Osteoblast (primary cell): ENCODE measurements at regions not wholly inside any gene's neighbourhood (a gene's known extent, or its start where the extent isn't known, plus 50 kb on each side); places are given as distances from the start of the nearest gene placed in this dataset.

Source experiments
- DNase-seq: peaks from one replicate; pipeline ENCODE4 v3.0.0; 2011; ENCODE audit warnings: low spot score, mixed read lengths; ENCODE audit not compliant: insufficient read length; ENCODE audit errors: missing footprints
- H2AFZ ChIP-seq: 2 replicates; pipeline ENCODE4 v1.6.0; 2011; ENCODE audit warnings: mild to moderate bottlenecking, low read length
- H3K27ac ChIP-seq: 2 replicates; pipeline ENCODE4 v1.5.1; 2011; ENCODE audit warnings: mild to moderate bottlenecking, low read depth, low read length, moderate library complexity
- H3K27me3 ChIP-seq: 2 replicates; pipeline ENCODE4 v1.6.0; 2012; ENCODE audit warnings: mild to moderate bottlenecking, control low read depth, inconsistent platforms, low read length, moderate library complexity; ENCODE audit not compliant: insufficient read depth
- H3K36me3 ChIP-seq: 2 replicates; pipeline ENCODE4 v1.5.1; 2011; ENCODE audit warnings: mild to moderate bottlenecking, low read length, control low read depth, moderate library complexity; ENCODE audit not compliant: insufficient read depth
- H3K4me1 ChIP-seq: 2 replicates; pipeline ENCODE4 v1.5.1; 2011; ENCODE audit warnings: mild to moderate bottlenecking, low read length, control low read depth, moderate library complexity; ENCODE audit not compliant: insufficient read depth
- H3K4me2 ChIP-seq: 2 replicates; pipeline ENCODE4 v1.6.0; 2011; ENCODE audit warnings: mild to moderate bottlenecking, low read length; ENCODE audit not compliant: insufficient read depth
- H3K4me3 ChIP-seq: fragments of 200-600 bp; sonication (generic); 3 replicates; pipeline ENCODE4 v1.5.1; 2012; ENCODE audit warnings: mild to moderate bottlenecking, low read length, inconsistent platforms; ENCODE audit not compliant: insufficient read depth
- H3K79me2 ChIP-seq: 2 replicates; pipeline ENCODE4 v1.6.0; 2012; ENCODE audit warnings: mild to moderate bottlenecking, low read length, control low read depth, inconsistent platforms; ENCODE audit not compliant: insufficient read depth
- H3K9me3 ChIP-seq: 2 replicates; pipeline ENCODE4 v1.5.1; 2011; ENCODE audit warnings: low read depth, low read length, control low read depth
- H4K20me1 ChIP-seq: 2 replicates; pipeline ENCODE4 v1.6.0; 2012; ENCODE audit warnings: mild to moderate bottlenecking, low read length, control low read depth; ENCODE audit not compliant: insufficient read depth
- CTCF ChIP-seq: IDR thresholded peaks from 2 replicates; pipeline ENCODE4 v1.5.1; 2011; ENCODE audit warnings: mild to moderate bottlenecking, low read depth, low read length, moderate library complexity; ENCODE audit errors: extremely low read depth

DNA sequence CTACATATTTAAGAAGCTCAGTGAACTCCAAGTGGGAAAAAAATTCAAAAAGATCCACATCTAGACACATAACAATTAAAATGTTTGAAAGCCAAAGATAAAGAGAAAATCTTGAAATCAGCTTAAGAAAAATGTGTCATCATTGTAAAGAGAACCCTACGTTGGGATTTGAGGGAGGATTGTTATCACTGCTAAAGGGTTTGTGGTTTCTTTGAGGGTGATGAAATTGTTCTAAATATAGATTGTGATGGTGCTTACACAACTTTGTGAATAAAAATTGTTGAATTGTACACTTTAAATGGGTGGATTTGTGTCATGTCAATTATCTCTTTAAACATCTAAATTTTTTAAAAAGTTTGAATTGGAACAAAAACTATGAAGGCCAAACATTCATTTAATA lies 92.2 kb upstream of the ADAMTS19 start:
- H3K36me3 ChIP-seq, result no peaks in the 10 kb centered on the region
- H2AFZ ChIP-seq, result no peak overlapping the region
- no peaks in the 10 kb centered on the region for H3K79me2 ChIP-seq
- no peak overlapping the region for H3K4me2 ChIP-seq
- H3K4me1 ChIP-seq, result no peaks in the 10 kb centered on the region
- no peak overlapping the region for H3K27ac ChIP-seq
- no peak for TF ChIP-seq CTCF
- no peaks in the 10 kb centered on the region for H3K27me3 ChIP-seq
- H3K4me3 ChIP-seq, result no peak overlapping the region
- H4K20me1 ChIP-seq, result no peaks in the 10 kb centered on the region
- no peak for DNase-seq
- no peaks in the 10 kb centered on the region for H3K9me3 ChIP-seq

DNA sequence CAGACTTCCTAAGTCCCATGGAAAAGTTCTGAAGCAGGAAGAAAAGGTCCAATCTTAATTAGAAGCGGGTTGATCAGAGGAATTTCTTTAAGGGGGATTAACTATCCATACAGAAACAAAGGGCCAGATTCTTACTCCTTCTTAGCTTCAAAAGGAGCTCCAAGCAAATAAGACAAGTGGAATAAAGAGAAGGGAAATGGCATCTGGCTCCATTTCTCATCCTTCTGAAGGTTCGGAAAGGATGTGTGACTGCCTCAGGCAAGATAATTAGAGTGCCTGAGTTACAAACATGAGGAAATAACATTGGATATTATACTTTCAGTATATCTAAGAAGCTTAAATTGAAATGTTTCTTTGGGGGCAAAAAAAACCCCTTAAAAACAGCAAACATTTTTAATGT lies 88.1 kb upstream of the ADAMTS19 start:
- H2AFZ ChIP-seq, result no peak overlapping the region
- no peak for TF ChIP-seq CTCF
- H3K4me3 ChIP-seq, result no peak overlapping the region
- DNase-seq, result no peak
- H3K4me1 ChIP-seq, result no peaks in the 10 kb centered on the region
- no peak overlapping the region for H3K27ac ChIP-seq
- H3K27me3 ChIP-seq, result no peaks in the 10 kb centered on the region
- H3K9me3 ChIP-seq, result no peaks in the 10 kb centered on the region
- no peaks in the 10 kb centered on the region for H3K79me2 ChIP-seq
- no peaks in the 10 kb centered on the region for H4K20me1 ChIP-seq
- H3K36me3 ChIP-seq, result no peaks in the 10 kb centered on the region
- no peak overlapping the region for H3K4me2 ChIP-seq

DNA sequence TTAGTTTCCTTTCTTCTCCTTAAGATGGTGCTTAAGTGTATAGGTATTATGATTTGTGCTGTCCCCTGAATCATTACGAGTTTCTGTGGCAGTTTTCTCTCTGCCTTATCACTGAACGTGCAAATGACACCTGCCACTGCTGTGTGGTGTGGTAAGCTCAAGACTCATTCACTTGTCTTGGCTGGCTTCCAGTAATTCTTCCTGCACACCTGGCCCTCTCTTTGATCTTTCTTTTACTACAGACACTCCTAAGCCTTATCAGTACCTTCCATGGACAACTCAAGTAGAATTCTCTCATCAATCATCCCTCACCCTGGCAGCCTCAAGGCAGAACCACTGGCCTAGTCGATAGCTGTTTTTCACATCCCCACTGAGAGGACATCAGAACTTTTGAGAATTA lies 82.6 kb upstream of the ADAMTS19 start:
- Histone ChIP-seq H3K36me3 (no peaks in the 10 kb centered on the region), H3K4me1 (no peaks in the 10 kb centered on the region), H3K9me3 (no peaks in the 10 kb centered on the region), H3K27ac (no peak overlapping the region), H2AFZ (no peak overlapping the region), H3K4me3 (no peak overlapping the region), H3K4me2 (no peak overlapping the region), H3K79me2 (no peaks in the 10 kb centered on the region), H4K20me1 (no peaks in the 10 kb centered on the region), H3K27me3 (no peaks in the 10 kb centered on the region)
- no peak for DNase-seq
- no peak for TF ChIP-seq CTCF

GRCh38 chr5:129378961-129379360 lies 81.1 kb upstream of the ADAMTS19 start:
- no peak for DNase-seq
- H3K27ac ChIP-seq, result no peak overlapping the region
- no peak overlapping the region for H3K4me3 ChIP-seq
- H3K79me2 ChIP-seq, result no peaks in the 10 kb centered on the region
- TF ChIP-seq CTCF, result no peak
- H4K20me1 ChIP-seq, result no peaks in the 10 kb centered on the region
- H3K27me3 ChIP-seq, result no peaks in the 10 kb centered on the region
- no peaks in the 10 kb centered on the region for H3K9me3 ChIP-seq
- no peak overlapping the region for H3K4me2 ChIP-seq
- H3K4me1 ChIP-seq, result no peaks in the 10 kb centered on the region
- H2AFZ ChIP-seq, result no peak overlapping the region
- no peaks in the 10 kb centered on the region for H3K36me3 ChIP-seq
